ENCODE measurements at regions not wholly inside any gene's neighbourhood (a gene's known extent, or its start where the extent isn't known, plus 50 kb on each side); places are given as distances from the start of the nearest gene placed in this dataset.

DNA sequence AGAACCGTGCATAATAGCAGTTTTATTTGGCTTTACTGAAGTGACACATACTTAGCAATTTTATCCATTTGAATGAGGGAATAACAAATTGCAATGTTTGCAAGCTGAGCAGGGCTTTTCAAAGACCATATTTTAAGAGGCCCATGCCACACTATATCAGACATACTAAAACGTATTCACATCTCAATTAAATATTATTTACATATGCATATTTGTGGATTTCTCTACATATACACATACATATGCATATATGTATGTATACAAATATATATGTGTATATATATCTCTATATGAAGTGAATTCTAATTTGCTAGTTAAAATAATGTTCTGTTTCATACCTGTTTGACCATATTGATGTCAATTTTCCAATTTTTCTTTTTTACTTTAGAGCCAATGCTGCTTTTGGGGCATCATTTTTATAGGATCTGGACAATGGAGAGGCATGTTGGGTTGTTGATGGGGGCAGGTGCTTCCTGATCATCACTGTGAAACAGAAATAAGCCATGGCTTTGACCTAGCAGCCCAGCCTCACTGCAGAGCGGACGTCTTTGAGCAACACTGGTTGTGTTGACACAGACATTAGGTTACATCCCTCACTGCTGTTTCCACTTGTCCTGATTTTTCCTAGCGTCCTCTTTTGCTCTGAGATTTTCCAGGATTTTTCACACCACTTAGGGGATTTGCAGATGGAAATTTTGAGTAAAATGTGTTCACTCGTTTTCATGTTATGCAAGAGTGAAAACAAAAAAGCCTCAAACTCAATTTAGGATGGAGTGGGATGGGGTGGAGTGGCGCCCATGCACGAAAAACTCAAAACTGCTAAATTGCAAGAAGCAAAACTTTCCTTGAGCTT, 56.9 kb downstream of the RDH14 start:
- no peak for DNase-seq (ENCODE audit: extremely low spot score)
- no peak for TF ChIP-seq NFRKB (IDR thresholded peaks at IDR 0.05)
- no peak for TF ChIP-seq CTBP1 (IDR thresholded peaks at IDR 0.05; ENCODE audit: borderline replicate concordance)
- no peak for TF ChIP-seq ARNT (IDR thresholded peaks at IDR 0.05)
- no peak for TF ChIP-seq TARDBP (IDR thresholded peaks at IDR 0.05)
- TF ChIP-seq HDGF (IDR thresholded peaks at IDR 0.05; ENCODE audit: borderline replicate concordance) = no peak
- TF ChIP-seq FOXK2 (IDR thresholded peaks at IDR 0.05) = no peak
- no peak for TF ChIP-seq FOXM1 (IDR thresholded peaks at IDR 0.05; ENCODE audit: borderline replicate concordance)
- TF ChIP-seq SP1 (IDR thresholded peaks at IDR 0.05) = no peak
- TF ChIP-seq, protein P1, sequence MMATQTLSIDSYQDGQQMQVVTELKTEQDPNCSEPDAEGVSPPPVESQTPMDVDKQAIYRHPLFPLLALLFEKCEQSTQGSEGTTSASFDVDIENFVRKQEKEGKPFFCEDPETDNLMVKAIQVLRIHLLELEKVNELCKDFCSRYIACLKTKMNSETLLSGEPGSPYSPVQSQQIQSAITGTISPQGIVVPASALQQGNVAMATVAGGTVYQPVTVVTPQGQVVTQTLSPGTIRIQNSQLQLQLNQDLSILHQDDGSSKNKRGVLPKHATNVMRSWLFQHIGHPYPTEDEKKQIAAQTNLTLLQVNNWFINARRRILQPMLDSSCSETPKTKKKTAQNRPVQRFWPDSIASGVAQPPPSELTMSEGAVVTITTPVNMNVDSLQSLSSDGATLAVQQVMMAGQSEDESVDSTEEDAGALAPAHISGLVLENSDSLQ (IDR thresholded peaks at IDR 0.05) = no peak
- TF ChIP-seq LEF1 (IDR thresholded peaks at IDR 0.05; ENCODE audit: borderline replicate concordance) = no peak
- no peak for TF ChIP-seq ELF4 (IDR thresholded peaks at IDR 0.05)
- TF ChIP-seq FOXA1 (IDR thresholded peaks at IDR 0.05) = no peak
- POLR2A ChIA-PET = no interaction called here
- CTCF ChIA-PET = no interaction called here

DNA sequence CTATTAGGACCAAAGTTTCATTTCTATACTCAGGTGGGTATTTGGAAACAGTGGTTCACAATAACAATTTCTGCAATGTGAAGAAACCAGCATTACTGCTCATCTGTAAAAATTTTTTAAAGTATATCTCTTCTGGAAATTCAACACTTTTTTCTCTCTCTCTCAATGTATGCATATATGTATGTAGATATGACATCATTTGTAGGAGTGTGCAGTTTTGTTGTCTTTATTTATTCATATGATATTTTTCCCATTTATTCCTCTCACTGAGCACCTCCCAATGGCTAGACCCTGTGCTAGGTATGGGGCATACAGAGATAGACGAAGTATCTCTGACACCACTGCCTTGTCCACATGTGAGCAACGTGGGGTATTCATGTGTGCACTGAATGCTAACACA, 58.3 kb downstream of the RDH14 start:
- POLR2A ChIA-PET = no interaction called here
- TF ChIP-seq BHLHE40 (IDR thresholded peaks at IDR 0.05; ENCODE audit: borderline replicate concordance) (no peak), SP1 (IDR thresholded peaks at IDR 0.05) (no peak), FOXA1 (IDR thresholded peaks at IDR 0.05) (no peak), ARNT (IDR thresholded peaks at IDR 0.05) (no peak), FOXM1 (IDR thresholded peaks at IDR 0.05; ENCODE audit: borderline replicate concordance) (no peak), FOXK2 (IDR thresholded peaks at IDR 0.05) (no peak), TARDBP (IDR thresholded peaks at IDR 0.05) (no peak), L3MBTL2 (conservative IDR thresholded peaks at IDR 0.05) (no peak), ELF4 (IDR thresholded peaks at IDR 0.05) (no peak)
- TF ChIP-seq, protein P1 (IDR thresholded peaks at IDR 0.05) = no peak
- CTCF ChIA-PET = no interaction called here
- DNase-seq (ENCODE audit: extremely low spot score) = no peak

DNA sequence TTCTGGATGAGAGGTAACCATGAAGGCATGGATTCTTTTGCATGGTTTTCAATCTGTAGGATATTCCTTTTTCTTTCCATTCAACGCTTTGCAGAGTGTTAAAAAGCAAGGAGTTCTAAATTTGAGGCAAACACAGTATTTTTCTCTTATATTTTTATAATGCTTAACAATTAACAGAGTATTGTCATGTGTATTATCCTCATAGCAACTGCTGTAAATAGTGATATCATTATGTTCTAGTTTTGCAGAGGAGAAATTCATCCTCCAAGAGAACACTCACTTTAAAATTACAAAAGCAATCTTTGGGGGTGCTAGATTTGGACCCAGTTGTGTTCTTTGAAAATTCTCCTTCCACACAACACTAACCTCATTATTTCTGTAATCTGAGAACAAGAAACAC, 58.7 kb downstream of the RDH14 start:
- ChIA-PET POLR2A (no interaction called here), CTCF (no interaction called here)
- no peak for TF ChIP-seq SUZ12 (IDR thresholded peaks at IDR 0.05)
- no peak for TF ChIP-seq LEF1 (IDR thresholded peaks at IDR 0.05; ENCODE audit: borderline replicate concordance)
- TF ChIP-seq ZNF384 (IDR thresholded peaks at IDR 0.05) = no peak
- TF ChIP-seq HDGF (IDR thresholded peaks at IDR 0.05; ENCODE audit: borderline replicate concordance) = no peak
- DNase-seq (ENCODE audit: extremely low spot score) = no peak

DNA sequence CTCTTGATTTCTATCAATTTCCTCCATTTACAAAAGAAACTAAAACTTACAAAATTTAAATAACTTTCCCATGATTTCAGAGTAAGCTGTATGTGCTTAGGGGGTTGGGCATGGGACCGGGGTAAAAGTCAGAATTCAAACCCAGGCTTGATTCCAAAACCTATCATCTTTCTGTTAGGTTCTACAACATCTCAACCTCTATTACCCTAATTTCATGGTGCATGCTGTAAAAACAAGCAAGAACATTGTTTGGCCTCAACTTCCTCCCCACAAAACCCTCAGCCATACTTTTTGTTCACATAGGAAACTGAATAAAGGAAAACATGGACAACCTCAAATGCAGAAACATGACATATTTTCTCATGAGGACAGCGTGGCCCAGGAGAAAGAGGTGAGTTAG, 59.3 kb downstream of the RDH14 start:
- CTCF ChIA-PET = interaction anchor here (0.6 kb wide), 1 partner anchor 115 kb away, joined by 4 read pairs; no protein-coding TSS in a partner anchor
- POLR2A ChIA-PET = no interaction called here
- DNase-seq (ENCODE audit: extremely low spot score) = no peak
- TF ChIP-seq NFRKB (IDR thresholded peaks at IDR 0.05) = no peak

DNA sequence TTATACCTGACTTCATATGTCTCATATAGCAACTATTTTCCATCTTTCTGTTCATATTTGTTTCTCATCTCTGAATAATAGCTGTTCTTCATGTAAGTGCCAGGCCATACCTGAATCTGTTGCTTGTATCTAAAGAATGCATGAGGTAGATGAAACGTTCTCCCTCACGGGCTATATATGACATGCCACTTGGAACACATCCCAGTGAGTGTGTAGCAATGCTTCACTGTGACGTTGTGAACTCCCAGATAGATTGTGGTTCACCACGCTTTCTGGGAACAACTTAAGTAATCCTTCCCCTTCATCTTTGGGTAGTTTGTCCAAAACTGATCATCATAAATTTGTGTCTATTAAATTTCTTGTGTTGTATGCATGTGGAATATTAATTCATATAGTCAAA, 60.1 kb downstream of the RDH14 start:
- DNase-seq (ENCODE audit: extremely low spot score) = no peak
- CTCF ChIA-PET = no interaction called here
- no peak for TF ChIP-seq SUZ12 (IDR thresholded peaks at IDR 0.05)
- TF ChIP-seq HDGF (IDR thresholded peaks at IDR 0.05; ENCODE audit: borderline replicate concordance) = no peak
- no peak for TF ChIP-seq ELF4 (IDR thresholded peaks at IDR 0.05)
- no peak for TF ChIP-seq NFRKB (IDR thresholded peaks at IDR 0.05)
- TF ChIP-seq FOXA1 (IDR thresholded peaks at IDR 0.05) = no peak
- TF ChIP-seq TARDBP (IDR thresholded peaks at IDR 0.05) = no peak
- TF ChIP-seq BHLHE40 (IDR thresholded peaks at IDR 0.05; ENCODE audit: borderline replicate concordance) = no peak
- no peak for TF ChIP-seq ZNF384 (IDR thresholded peaks at IDR 0.05)
- no peak for TF ChIP-seq SP1 (IDR thresholded peaks at IDR 0.05)
- TF ChIP-seq, protein P1 (IDR thresholded peaks at IDR 0.05) = no peak
- TF ChIP-seq ARNT (IDR thresholded peaks at IDR 0.05) = no peak
- no peak for TF ChIP-seq L3MBTL2 (conservative IDR thresholded peaks at IDR 0.05)
- no peak for TF ChIP-seq LEF1 (IDR thresholded peaks at IDR 0.05; ENCODE audit: borderline replicate concordance)
- TF ChIP-seq CTBP1 (IDR thresholded peaks at IDR 0.05; ENCODE audit: borderline replicate concordance) = no peak
- TF ChIP-seq FOXM1 (IDR thresholded peaks at IDR 0.05; ENCODE audit: borderline replicate concordance) = no peak
- TF ChIP-seq FOXK2 (IDR thresholded peaks at IDR 0.05) = no peak
- POLR2A ChIA-PET = no interaction called here

DNA sequence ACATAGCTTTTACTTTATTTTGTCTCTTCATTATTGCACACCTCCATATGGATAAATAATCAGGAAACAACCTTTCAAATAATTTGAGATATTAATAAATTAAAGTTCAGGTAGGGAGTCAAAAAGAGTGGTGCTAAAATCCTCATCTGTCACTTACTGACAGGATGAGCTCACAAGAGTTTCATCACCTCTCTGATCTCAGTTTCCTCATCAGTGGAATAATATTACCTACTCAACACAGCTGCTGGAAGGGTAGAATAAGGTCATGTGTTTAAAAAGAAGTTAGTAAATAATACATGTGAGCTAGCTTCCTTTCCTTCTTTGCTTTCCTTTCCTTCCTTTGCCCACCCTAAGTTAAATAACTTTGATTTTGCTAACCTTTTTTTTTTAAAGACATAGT, 61.9 kb downstream of the RDH14 start:
- POLR2A ChIA-PET = no interaction called here
- CTCF ChIA-PET = no interaction called here

DNA sequence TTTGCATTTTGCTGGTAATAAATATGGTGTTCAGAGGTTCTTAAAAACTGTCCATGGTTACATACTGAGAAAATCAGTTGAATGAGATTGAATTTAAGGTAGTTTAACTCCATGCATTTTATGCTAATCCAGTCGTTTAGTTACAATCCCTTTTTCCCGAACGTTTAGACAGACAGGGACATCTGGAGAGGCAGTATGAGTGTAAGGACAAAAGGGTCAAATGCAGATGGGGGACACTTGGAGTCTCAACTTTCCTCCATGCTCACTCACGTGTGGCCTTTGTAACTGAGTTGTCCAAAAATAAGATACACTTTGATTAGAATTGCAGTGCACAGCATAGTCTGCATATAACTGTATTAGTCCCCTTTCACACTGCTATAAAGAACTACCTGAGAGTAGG, 63.9 kb downstream of the RDH14 start:
- CTCF ChIA-PET = no interaction called here
- no peak for DNase-seq (ENCODE audit: extremely low spot score)
- TF ChIP-seq TARDBP (IDR thresholded peaks at IDR 0.05) (no peak), ZNF384 (IDR thresholded peaks at IDR 0.05) (no peak), LEF1 (IDR thresholded peaks at IDR 0.05; ENCODE audit: borderline replicate concordance) (no peak), FOXA1 (IDR thresholded peaks at IDR 0.05) (no peak), BHLHE40 (IDR thresholded peaks at IDR 0.05; ENCODE audit: borderline replicate concordance) (no peak), L3MBTL2 (conservative IDR thresholded peaks at IDR 0.05) (no peak), FOXK2 (IDR thresholded peaks at IDR 0.05) (no peak), SUZ12 (IDR thresholded peaks at IDR 0.05) (no peak), CTBP1 (IDR thresholded peaks at IDR 0.05; ENCODE audit: borderline replicate concordance) (no peak), FOXM1 (IDR thresholded peaks at IDR 0.05; ENCODE audit: borderline replicate concordance) (no peak), NFRKB (IDR thresholded peaks at IDR 0.05) (no peak), HDGF (IDR thresholded peaks at IDR 0.05; ENCODE audit: borderline replicate concordance) (no peak), ARNT (IDR thresholded peaks at IDR 0.05) (no peak), SP1 (IDR thresholded peaks at IDR 0.05) (no peak)
- POLR2A ChIA-PET = no interaction called here

More for the DNA sequence above, 61.9 kb downstream of the RDH14 start:
- DNase-seq (ENCODE audit: extremely low spot score) = no peak
- no peak for TF ChIP-seq CTBP1 (IDR thresholded peaks at IDR 0.05; ENCODE audit: borderline replicate concordance)
- TF ChIP-seq TARDBP (IDR thresholded peaks at IDR 0.05) = no peak
- TF ChIP-seq SP1 (IDR thresholded peaks at IDR 0.05) = no peak
